GM12878 (cell line): ENCODE measurements at regions not wholly inside any gene's neighbourhood (a gene's known extent, or its start where the extent isn't known, plus 50 kb on each side); places are given as distances from the start of the nearest gene placed in this dataset.

Experiments used
- ATAC-seq: fragments of 200-7000 bp; cut with Tn5 transposase; 3 replicates; pipeline ENCODE4 v1.9.1; 2020; ENCODE audit warnings: mild to moderate bottlenecking, moderate library complexity
- BruUV-seq: library from RNA; stranded (reverse); fragments of 400-500 nt; replicated peaks from 2 replicates; lab custom pipeline; 2021; lab: Mats Ljungman, UMichigan
- CTCF ChIA-PET: fragments of 300-600 bp; sonication (Branson Sonifier 250); formaldehyde crosslinking; extraction: SDS; loops from one replicate; lab custom pipeline; 2021; ENCODE audit warnings: inconsistent platforms; lab: Yijun Ruan, JAX
- POLR2A ChIA-PET: fragments of 350-600 bp; formaldehyde crosslinking; extraction: SDS; loops from one replicate; lab custom pipeline; 2021; ENCODE audit warnings: inconsistent platforms; lab: Charles Lee
- RAD21 ChIA-PET: fragments of 300-600 bp; sonication (Branson Sonifier 250); formaldehyde crosslinking; loops from one replicate; lab custom pipeline; 2023; ENCODE audit warnings: antibody characterized with exemption; ENCODE audit not compliant: unreplicated experiment; lab: Charles Lee
- SMC1A ChIA-PET: fragments of 300-600 bp; sonication (Branson Sonifier 250); formaldehyde crosslinking; loops from one replicate; lab custom pipeline; 2023; ENCODE audit not compliant: unreplicated experiment, uncharacterized antibody; lab: Charles Lee
- DNase-seq: peaks from one replicate; pipeline ENCODE4 v3.0.0-alpha.2; 2011; ENCODE audit warnings: low read depth, low spot score
- FAIRE-seq: peaks from 3 replicates; lab custom pipeline; 2011; peaks lifted over from hg19 to GRCh38; lab: Jason Lieb, UNC
- H2AFZ ChIP-seq: 2 replicates; pipeline ENCODE4 v1.6.0; 2011; ENCODE audit warnings: low read depth, low read length, control low read depth; ENCODE audit not compliant: control insufficient read depth
- H3K27ac ChIP-seq: 2 replicates; pipeline ENCODE4 v1.5.1; 2011; ENCODE audit warnings: control low read depth; ENCODE audit not compliant: control insufficient read depth, insufficient read depth
- H3K27me3 ChIP-seq, 2 experiments: replicated peaks in 1 of 2; 2 replicates each; pipeline versions ENCODE4 v1.6.0 to v1.6.1; 2011; ENCODE audit warnings: low read length in 1 of 2; ENCODE audit not compliant: control insufficient read depth in 2 of 2, insufficient read depth in 2 of 2
- H3K36me3 ChIP-seq, 2 experiments: 2 replicates each; pipeline ENCODE4 v1.5.1; 2011; ENCODE audit warnings: low read length in 1 of 2; ENCODE audit not compliant: control insufficient read depth in 2 of 2, insufficient read depth in 2 of 2
- H3K4me1 ChIP-seq: 2 replicates; pipeline ENCODE4 v1.6.1; 2011; ENCODE audit warnings: mild to moderate bottlenecking, low read length, moderate library complexity, mixed read lengths; ENCODE audit not compliant: control insufficient read depth, insufficient read depth
- H3K4me2 ChIP-seq: 2 replicates; pipeline ENCODE4 v1.6.0; 2011; ENCODE audit warnings: control low read depth; ENCODE audit not compliant: control insufficient read depth, insufficient read depth
- H3K4me3 ChIP-seq: fragments of 200-600 bp; sonication (generic); 2 replicates; pipeline ENCODE4 v1.5.1; 2016
- H3K79me2 ChIP-seq: 2 replicates; pipeline ENCODE4 v1.6.0; 2011; ENCODE audit warnings: low read length; ENCODE audit not compliant: control insufficient read depth, insufficient read depth
- H3K9ac ChIP-seq: 2 replicates; pipeline ENCODE4 v1.8.0; 2011; ENCODE audit warnings: low read length, control low read depth, mixed read lengths; ENCODE audit not compliant: control insufficient read depth, insufficient read depth
- H3K9me3 ChIP-seq: replicated peaks from 3 replicates; pipeline ENCODE4 v1.5.1; 2011; ENCODE audit warnings: mild to moderate bottlenecking, low read length; ENCODE audit not compliant: control insufficient read depth, insufficient read depth
- H4K20me1 ChIP-seq: 2 replicates; pipeline ENCODE4 v1.6.0; 2011; ENCODE audit not compliant: control insufficient read depth, insufficient read depth
- ASH2L ChIP-seq: fragments of 300-600, 200-600 bp; sonication (generic); IDR thresholded peaks from 2 replicates; pipeline ENCODE4 v1.6.1; 2017; ENCODE audit warnings: low read depth, mild to moderate bottlenecking, borderline replicate concordance
- ATF7 ChIP-seq: fragments of 450-650 bp; IDR thresholded peaks from 2 replicates; pipeline ENCODE4 v1.6.1; 2016; ENCODE audit warnings: low read depth, mild to moderate bottlenecking
- BACH1 ChIP-seq: fragments of 450-650 bp; IDR thresholded peaks from 2 replicates; pipeline ENCODE4 v1.6.1; 2017; ENCODE audit warnings: mild to moderate bottlenecking, borderline replicate concordance
- CBX3 ChIP-seq: fragments of 200-600 bp; sonication (generic); IDR thresholded peaks from 2 replicates; pipeline ENCODE4 v1.6.1; 2016; ENCODE audit warnings: low read depth, borderline replicate concordance
- FOS ChIP-seq: IDR thresholded peaks from 3 replicates; pipeline ENCODE4 v1.6.1; 2011; ENCODE audit warnings: borderline replicate concordance; ENCODE audit not compliant: insufficient read length; ENCODE audit errors: extremely low read depth
- MTA2 ChIP-seq: fragments of 450-650 bp; IDR thresholded peaks from 2 replicates; pipeline ENCODE4 v1.6.1; 2016; ENCODE audit warnings: low read depth, mild to moderate bottlenecking, moderate library complexity
- MTA3 ChIP-seq: IDR thresholded peaks from 2 replicates; pipeline ENCODE4 v1.6.1; 2012; ENCODE audit warnings: low read length, inconsistent platforms, borderline replicate concordance
- RELA ChIP-seq: fragments of 450-650 bp; IDR thresholded peaks from 2 replicates; pipeline ENCODE4 v1.8.0; 2014; ENCODE audit warnings: borderline replicate concordance; ENCODE audit not compliant: partially characterized antibody
- TARDBP ChIP-seq: IDR thresholded peaks from 2 replicates; pipeline ENCODE4 v1.6.1; 2016; ENCODE audit warnings: borderline replicate concordance
- TBL1XR1 ChIP-seq: IDR thresholded peaks from 2 replicates; pipeline ENCODE4 v1.6.1; 2012; ENCODE audit warnings: low read depth, low read length, improper control_type of control experiment
- WGBS: methylation state at CpG from one replicate; pipeline ENCODE4 v1.1.6; 2016; ENCODE audit warnings: low lambda C conversion rate; ENCODE audit not compliant: insufficient replicate concordance, insufficient coverage; ENCODE audit errors: missing lambda C conversion rate; 5-methylcytosine and 5-hydroxymethylcytosine counted together
- in situ Hi-C: fragments of 300-500 bp; cut with MboI; formaldehyde crosslinking; loops from 9 replicates; pipeline ENCODE4 v1.14.3; 2018; ENCODE audit warnings: mixed read lengths
- intact Hi-C: fragments of 100-400 bp; cut with micrococcal nuclease; formaldehyde crosslinking; loops from one replicate; pipeline ENCODE4 v1.14.2; 2022; ENCODE audit not compliant: unreplicated experiment
- TF ChIP-seq, protein P1 (sequence below): fragments of 450-650 bp; formaldehyde crosslinking; IDR thresholded peaks from 2 replicates; pipeline ENCODE4 v1.5.0; 2022; ENCODE audit warnings: mild to moderate bottlenecking, missing genetic modification characterization
- TF ChIP-seq, protein P2 (sequence below): fragments of 450-650 bp; IDR thresholded peaks from 2 replicates; pipeline ENCODE4 v1.6.1; 2017; ENCODE audit warnings: mild to moderate bottlenecking, moderate library complexity
- TF ChIP-seq, protein P3 (sequence below): fragments of 450-650 bp; IDR thresholded peaks from 2 replicates; pipeline ENCODE4 v1.6.1; 2014; ENCODE audit warnings: mild to moderate bottlenecking
- TF ChIP-seq, protein P4 (sequence below): IDR thresholded peaks from 2 replicates; pipeline ENCODE4 v1.6.1; 2011; ENCODE audit warnings: low read depth, low read length, improper control_type of control experiment, borderline replicate concordance
- TF ChIP-seq, protein P5 (sequence below): IDR thresholded peaks from 2 replicates; pipeline ENCODE4 v1.6.1; 2012; ENCODE audit warnings: low read depth, low read length, improper control_type of control experiment

DNA sequence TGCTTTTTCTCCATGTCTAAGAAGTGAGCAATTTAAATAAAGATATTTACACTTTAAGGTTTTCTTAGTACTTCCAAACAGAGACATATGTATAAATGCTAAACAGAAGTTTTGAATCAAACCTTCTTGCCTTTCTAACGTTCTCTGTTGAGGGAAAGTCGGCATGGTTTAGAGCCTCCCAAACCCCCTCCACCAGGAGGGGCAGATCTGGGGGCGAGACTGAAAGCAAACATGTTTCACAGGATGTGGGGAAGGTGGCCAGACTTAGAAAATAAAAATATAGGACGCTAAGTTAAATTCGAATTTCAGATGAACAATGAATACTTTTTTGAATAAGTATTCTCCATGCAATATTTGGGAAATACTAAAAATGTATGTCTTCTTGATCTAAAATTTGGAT, 208.3 kb upstream of the SHH start:
- DNase-seq, result no peak
- Histone ChIP-seq H3K4me2 (no peak overlapping the region), H3K9ac (no peak overlapping the region), H3K27ac (no peak overlapping the region), H3K4me3 (no peak overlapping the region), H4K20me1 (no peaks in the 10 kb centered on the region), H3K79me2 (no peaks in the 10 kb centered on the region), H3K4me1 (no peaks in the 10 kb centered on the region), H3K36me3 (no peaks in the 10 kb centered on the region), H3K9me3 (no peaks in the 10 kb centered on the region; the same call in 2 of the 3 replicates), H3K27me3 (no peaks in the 10 kb centered on the region), H2AFZ (no peak overlapping the region)
- POLR2A ChIA-PET, result no interaction called here
- RAD21 ChIA-PET, result no interaction called here
- TF ChIP-seq ASH2L (no peak), FOS (no peak), TARDBP (no peak), CBX3 (no peak), ATF7 (no peak), TBL1XR1 (no peak), MTA2 (no peak), MTA3 (no peak), RELA (no peak), BACH1 (no peak)
- TF ChIP-seq, protein P1, sequence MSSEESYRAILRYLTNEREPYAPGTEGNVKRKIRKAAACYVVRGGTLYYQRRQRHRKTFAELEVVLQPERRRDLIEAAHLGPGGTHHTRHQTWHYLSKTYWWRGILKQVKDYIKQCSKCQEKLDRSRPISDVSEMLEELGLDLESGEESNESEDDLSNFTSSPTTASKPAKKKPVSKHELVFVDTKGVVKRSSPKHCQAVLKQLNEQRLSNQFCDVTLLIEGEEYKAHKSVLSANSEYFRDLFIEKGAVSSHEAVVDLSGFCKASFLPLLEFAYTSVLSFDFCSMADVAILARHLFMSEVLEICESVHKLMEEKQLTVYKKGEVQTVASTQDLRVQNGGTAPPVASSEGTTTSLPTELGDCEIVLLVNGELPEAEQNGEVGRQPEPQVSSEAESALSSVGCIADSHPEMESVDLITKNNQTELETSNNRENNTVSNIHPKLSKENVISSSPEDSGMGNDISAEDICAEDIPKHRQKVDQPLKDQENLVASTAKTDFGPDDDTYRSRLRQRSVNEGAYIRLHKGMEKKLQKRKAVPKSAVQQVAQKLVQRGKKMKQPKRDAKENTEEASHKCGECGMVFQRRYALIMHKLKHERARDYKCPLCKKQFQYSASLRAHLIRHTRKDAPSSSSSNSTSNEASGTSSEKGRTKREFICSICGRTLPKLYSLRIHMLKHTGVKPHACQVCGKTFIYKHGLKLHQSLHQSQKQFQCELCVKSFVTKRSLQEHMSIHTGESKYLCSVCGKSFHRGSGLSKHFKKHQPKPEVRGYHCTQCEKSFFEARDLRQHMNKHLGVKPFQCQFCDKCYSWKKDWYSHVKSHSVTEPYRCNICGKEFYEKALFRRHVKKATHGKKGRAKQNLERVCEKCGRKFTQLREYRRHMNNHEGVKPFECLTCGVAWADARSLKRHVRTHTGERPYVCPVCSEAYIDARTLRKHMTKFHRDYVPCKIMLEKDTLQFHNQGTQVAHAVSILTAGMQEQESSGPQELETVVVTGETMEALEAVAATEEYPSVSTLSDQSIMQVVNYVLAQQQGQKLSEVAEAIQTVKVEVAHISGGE, result no peak
- TF ChIP-seq, protein P2, sequence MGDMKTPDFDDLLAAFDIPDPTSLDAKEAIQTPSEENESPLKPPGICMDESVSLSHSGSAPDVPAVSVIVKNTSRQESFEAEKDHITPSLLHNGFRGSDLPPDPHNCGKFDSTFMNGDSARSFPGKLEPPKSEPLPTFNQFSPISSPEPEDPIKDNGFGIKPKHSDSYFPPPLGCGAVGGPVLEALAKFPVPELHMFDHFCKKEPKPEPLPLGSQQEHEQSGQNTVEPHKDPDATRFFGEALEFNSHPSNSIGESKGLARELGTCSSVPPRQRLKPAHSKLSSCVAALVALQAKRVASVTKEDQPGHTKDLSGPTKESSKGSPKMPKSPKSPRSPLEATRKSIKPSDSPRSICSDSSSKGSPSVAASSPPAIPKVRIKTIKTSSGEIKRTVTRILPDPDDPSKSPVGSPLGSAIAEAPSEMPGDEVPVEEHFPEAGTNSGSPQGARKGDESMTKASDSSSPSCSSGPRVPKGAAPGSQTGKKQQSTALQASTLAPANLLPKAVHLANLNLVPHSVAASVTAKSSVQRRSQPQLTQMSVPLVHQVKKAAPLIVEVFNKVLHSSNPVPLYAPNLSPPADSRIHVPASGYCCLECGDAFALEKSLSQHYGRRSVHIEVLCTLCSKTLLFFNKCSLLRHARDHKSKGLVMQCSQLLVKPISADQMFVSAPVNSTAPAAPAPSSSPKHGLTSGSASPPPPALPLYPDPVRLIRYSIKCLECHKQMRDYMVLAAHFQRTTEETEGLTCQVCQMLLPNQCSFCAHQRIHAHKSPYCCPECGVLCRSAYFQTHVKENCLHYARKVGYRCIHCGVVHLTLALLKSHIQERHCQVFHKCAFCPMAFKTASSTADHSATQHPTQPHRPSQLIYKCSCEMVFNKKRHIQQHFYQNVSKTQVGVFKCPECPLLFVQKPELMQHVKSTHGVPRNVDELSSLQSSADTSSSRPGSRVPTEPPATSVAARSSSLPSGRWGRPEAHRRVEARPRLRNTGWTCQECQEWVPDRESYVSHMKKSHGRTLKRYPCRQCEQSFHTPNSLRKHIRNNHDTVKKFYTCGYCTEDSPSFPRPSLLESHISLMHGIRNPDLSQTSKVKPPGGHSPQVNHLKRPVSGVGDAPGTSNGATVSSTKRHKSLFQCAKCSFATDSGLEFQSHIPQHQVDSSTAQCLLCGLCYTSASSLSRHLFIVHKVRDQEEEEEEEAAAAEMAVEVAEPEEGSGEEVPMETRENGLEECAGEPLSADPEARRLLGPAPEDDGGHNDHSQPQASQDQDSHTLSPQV, result no peak
- TF ChIP-seq, protein P3, sequence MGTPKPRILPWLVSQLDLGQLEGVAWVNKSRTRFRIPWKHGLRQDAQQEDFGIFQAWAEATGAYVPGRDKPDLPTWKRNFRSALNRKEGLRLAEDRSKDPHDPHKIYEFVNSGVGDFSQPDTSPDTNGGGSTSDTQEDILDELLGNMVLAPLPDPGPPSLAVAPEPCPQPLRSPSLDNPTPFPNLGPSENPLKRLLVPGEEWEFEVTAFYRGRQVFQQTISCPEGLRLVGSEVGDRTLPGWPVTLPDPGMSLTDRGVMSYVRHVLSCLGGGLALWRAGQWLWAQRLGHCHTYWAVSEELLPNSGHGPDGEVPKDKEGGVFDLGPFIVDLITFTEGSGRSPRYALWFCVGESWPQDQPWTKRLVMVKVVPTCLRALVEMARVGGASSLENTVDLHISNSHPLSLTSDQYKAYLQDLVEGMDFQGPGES, result no peak
- TF ChIP-seq, protein P4, sequence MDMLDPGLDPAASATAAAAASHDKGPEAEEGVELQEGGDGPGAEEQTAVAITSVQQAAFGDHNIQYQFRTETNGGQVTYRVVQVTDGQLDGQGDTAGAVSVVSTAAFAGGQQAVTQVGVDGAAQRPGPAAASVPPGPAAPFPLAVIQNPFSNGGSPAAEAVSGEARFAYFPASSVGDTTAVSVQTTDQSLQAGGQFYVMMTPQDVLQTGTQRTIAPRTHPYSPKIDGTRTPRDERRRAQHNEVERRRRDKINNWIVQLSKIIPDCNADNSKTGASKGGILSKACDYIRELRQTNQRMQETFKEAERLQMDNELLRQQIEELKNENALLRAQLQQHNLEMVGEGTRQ, result no peak
- TF ChIP-seq, protein P5, sequence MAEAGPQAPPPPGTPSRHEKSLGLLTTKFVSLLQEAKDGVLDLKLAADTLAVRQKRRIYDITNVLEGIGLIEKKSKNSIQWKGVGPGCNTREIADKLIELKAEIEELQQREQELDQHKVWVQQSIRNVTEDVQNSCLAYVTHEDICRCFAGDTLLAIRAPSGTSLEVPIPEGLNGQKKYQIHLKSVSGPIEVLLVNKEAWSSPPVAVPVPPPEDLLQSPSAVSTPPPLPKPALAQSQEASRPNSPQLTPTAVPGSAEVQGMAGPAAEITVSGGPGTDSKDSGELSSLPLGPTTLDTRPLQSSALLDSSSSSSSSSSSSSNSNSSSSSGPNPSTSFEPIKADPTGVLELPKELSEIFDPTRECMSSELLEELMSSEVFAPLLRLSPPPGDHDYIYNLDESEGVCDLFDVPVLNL, result no peak
- ATAC-seq, result no peak
- FAIRE-seq, result no peak
- intact Hi-C loops (no loop called here), in situ Hi-C loops (no loop called here)
- BruUV-seq, result no TSS peak
- CTCF ChIA-PET, result no interaction called here
- WGBS, result 25% methylated on average over 5 of the region's 5 CpGs
- SMC1A ChIA-PET, result no interaction called here
